HFFc6 (cell line): ENCODE measurements at regions not wholly inside any gene's neighbourhood (a gene's known extent, or its start where the extent isn't known, plus 50 kb on each side); places are given as distances from the start of the nearest gene placed in this dataset.

Experiments
- DNase-seq: peaks from one replicate; pipeline ENCODE4 v3.0.0-alpha.2; 2018
- H3K27ac Mint-ChIP-seq: 2 replicates; pipeline ENCODE4 v1.8.0; 2020; ENCODE audit warnings: mild to moderate bottlenecking, mixed read lengths
- H3K27me3 Mint-ChIP-seq: 2 replicates; pipeline ENCODE4 v1.8.0; 2021; ENCODE audit warnings: mild to moderate bottlenecking, moderate library complexity, mixed read lengths; ENCODE audit not compliant: insufficient read depth
- H3K36me3 Mint-ChIP-seq: 2 replicates; pipeline ENCODE4 v1.8.0; 2021; ENCODE audit warnings: low read depth, mixed read lengths
- H3K4me1 Mint-ChIP-seq: 2 replicates; pipeline ENCODE4 v1.8.0; 2020; ENCODE audit warnings: low read depth, mixed read lengths
- H3K4me3 Mint-ChIP-seq: 2 replicates; pipeline ENCODE4 v1.8.0; 2020; ENCODE audit warnings: mild to moderate bottlenecking, moderate library complexity, mixed read lengths
- H3K9me3 Mint-ChIP-seq: 2 replicates; pipeline ENCODE4 v1.8.0; 2020; ENCODE audit warnings: mild to moderate bottlenecking, mixed read lengths
- TF ChIP-seq, protein P1 (sequence below): fragments of 200-600 bp; sonication (generic); IDR thresholded peaks from 2 replicates; pipeline ENCODE4 v1.5.0; 2021; ENCODE audit warnings: antibody characterized with exemption, mild to moderate bottlenecking

DNA sequence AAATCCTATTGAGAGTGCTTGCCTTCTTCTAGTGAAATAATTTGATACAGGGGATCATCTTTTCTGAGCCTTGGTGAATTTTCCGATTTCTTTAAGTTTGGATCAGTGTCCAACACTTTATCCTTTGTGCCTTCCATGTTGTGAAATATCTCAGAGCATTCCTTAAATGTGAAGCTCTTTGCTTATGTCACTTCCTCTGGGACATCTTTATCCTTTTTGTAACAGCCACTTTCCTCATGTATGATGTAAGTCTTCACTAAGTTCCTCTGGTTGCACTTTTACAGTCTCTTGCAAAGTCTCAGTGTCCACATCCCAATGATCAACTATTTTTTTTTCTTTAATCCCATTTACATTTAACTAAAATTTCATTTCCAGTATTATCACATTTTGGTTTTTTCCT lies 254.2 kb downstream of the EN1 start:
- no peaks in the 10 kb centered on the region for H3K36me3 Mint-ChIP-seq
- TF ChIP-seq, protein P1, sequence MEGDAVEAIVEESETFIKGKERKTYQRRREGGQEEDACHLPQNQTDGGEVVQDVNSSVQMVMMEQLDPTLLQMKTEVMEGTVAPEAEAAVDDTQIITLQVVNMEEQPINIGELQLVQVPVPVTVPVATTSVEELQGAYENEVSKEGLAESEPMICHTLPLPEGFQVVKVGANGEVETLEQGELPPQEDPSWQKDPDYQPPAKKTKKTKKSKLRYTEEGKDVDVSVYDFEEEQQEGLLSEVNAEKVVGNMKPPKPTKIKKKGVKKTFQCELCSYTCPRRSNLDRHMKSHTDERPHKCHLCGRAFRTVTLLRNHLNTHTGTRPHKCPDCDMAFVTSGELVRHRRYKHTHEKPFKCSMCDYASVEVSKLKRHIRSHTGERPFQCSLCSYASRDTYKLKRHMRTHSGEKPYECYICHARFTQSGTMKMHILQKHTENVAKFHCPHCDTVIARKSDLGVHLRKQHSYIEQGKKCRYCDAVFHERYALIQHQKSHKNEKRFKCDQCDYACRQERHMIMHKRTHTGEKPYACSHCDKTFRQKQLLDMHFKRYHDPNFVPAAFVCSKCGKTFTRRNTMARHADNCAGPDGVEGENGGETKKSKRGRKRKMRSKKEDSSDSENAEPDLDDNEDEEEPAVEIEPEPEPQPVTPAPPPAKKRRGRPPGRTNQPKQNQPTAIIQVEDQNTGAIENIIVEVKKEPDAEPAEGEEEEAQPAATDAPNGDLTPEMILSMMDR = no peak
- H3K27ac Mint-ChIP-seq = no peak overlapping the region
- no peaks in the 10 kb centered on the region for H3K4me1 Mint-ChIP-seq
- H3K27me3 Mint-ChIP-seq = peaks cover 9% of the 10 kb centered on the region
- H3K9me3 Mint-ChIP-seq = no peaks in the 10 kb centered on the region
- DNase-seq = no peak
- H3K4me3 Mint-ChIP-seq = no peak overlapping the region

DNA sequence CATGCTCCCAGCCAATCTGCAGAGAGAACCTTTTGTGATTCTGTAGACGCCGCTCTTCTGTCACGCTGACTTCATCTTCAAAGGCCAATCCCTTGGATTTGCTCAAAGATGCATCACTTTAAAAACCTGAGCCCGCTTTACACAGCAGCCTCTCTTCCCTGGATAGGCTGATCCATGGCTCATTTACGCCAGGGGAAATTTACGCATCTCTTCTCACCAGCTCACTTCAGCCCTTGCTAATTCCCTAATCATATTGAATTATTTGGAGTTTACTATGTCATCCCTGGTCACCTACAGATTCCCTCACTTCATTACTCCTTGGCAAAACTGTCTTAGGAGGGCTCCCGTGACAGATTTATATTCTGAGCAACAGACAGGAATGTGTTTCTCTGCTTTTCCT lies 256.2 kb downstream of the EN1 start:
- no peak overlapping the region for H3K4me3 Mint-ChIP-seq
- TF ChIP-seq, protein P1 = no peak
- no peaks in the 10 kb centered on the region for H3K9me3 Mint-ChIP-seq
- DNase-seq = no peak
- no peak overlapping the region for H3K27ac Mint-ChIP-seq
- no peaks in the 10 kb centered on the region for H3K4me1 Mint-ChIP-seq
- peaks cover 14% of the 10 kb centered on the region for H3K27me3 Mint-ChIP-seq
- H3K36me3 Mint-ChIP-seq = no peaks in the 10 kb centered on the region

DNA sequence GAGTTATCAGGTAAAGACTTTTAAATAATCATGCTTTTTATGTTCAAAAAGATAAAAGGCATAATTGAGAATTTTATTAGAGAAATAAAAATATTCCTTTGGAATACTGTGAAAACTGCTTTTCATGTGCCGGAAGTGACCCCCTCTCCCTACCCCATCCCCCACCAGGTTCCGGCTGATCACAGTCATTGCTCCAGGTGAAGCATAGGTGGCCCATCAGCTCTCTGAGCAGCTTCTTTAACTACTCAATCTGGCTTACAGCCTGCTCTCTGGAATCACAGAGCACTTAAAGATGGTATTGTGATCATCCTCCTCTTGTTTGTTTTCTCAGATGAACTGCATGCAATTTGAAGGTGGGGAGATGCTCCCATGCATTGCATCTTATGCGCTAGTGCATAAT lies 257.7 kb downstream of the EN1 start:
- Mint-ChIP-seq H3K4me3 (no peak overlapping the region), H3K27ac (no peak overlapping the region), H3K9me3 (no peaks in the 10 kb centered on the region), H3K4me1 (no peaks in the 10 kb centered on the region), H3K27me3 (peaks cover 18% of the 10 kb centered on the region), H3K36me3 (no peaks in the 10 kb centered on the region)
- no peak for DNase-seq
- TF ChIP-seq, protein P1 = no peak

DNA sequence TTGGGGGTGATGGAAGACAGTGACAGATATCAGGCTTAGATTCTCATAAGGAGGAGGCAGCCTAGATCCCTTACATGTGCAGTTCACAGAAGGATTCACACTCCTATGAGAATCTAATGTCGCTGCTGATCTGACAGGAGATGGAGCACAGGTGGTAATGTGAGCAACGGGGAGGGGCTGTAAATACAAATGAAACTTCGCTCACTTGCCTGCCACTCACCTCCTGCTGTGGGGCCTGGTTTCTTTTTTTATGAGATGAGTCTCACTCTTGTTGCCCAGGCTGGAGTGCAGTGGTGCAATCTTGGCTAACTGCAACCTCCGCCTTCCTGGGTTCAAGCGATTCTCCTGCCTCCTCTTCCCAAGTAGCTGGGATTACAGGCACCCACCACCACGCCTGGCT lies 258.6 kb downstream of the EN1 start:
- Mint-ChIP-seq H3K9me3 (no peaks in the 10 kb centered on the region), H3K27me3 (peaks cover 18% of the 10 kb centered on the region), H3K4me1 (no peaks in the 10 kb centered on the region), H3K27ac (no peak overlapping the region), H3K4me3 (no peak overlapping the region), H3K36me3 (no peaks in the 10 kb centered on the region)
- TF ChIP-seq, protein P1 = no peak
- no peak for DNase-seq

DNA sequence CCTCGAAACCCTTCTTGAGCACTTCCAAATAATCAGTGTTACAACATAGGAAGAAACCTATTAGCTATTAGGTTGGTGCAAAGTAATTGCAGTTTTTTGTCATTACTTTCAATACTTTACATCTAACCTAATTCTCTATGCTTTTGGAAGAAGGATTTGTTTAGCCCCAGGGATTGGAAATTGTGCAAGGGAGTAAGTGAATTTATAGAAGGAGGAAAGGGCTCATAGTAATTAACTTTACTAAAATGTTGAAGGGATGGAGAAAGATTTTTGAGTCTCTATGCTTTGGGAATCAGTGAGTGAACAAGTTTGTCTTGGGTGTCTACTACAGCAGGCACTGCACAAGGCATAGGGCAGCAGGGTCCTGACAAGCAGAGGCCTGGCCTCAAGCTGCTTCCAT lies 261.1 kb downstream of the EN1 start:
- DNase-seq = no peak
- no peak overlapping the region for H3K4me3 Mint-ChIP-seq
- H3K9me3 Mint-ChIP-seq = no peaks in the 10 kb centered on the region
- H3K4me1 Mint-ChIP-seq = no peaks in the 10 kb centered on the region
- H3K27me3 Mint-ChIP-seq = peaks cover 23% of the 10 kb centered on the region
- TF ChIP-seq, protein P1 = no peak
- H3K27ac Mint-ChIP-seq = no peak overlapping the region
- no peaks in the 10 kb centered on the region for H3K36me3 Mint-ChIP-seq

DNA sequence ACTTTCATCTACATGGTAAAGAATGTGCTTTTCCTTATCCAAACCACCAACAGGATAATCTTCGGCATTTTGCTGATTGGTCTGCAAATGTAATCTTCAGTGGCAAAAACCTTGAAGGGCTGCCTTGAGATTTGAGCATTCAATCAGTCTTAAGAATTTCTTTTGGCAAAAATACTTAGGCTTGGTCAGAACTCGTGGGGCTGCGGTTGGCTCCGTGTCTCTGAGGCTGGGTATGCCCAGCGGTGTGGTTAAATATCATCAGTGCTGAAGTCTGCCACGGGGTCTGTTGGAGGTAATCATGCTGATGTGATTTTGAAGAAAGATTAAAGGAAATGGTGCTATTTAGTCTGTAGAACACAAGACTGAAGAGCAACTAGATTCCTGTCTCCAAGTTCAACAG lies 262.6 kb downstream of the EN1 start:
- no peaks in the 10 kb centered on the region for H3K36me3 Mint-ChIP-seq
- no peaks in the 10 kb centered on the region for H3K4me1 Mint-ChIP-seq
- DNase-seq = no peak
- no peak overlapping the region for H3K27ac Mint-ChIP-seq
- no peaks in the 10 kb centered on the region for H3K9me3 Mint-ChIP-seq
- TF ChIP-seq, protein P1 = no peak
- no peak overlapping the region for H3K4me3 Mint-ChIP-seq
- H3K27me3 Mint-ChIP-seq = peaks cover 18% of the 10 kb centered on the region
